WERI-Rb-1 (cell line): ENCODE measurements at regions not wholly inside any gene's neighbourhood (a gene's known extent, or its start where the extent isn't known, plus 50 kb on each side); places are given as distances from the start of the nearest gene placed in this dataset.
"Not testable (repeated sequence)": the region's sequence is repeated elsewhere in the genome, so short reads cannot be mapped to it uniquely, and the experiment has no call there.

Experiments
- DNase-seq: peaks from one replicate; pipeline ENCODE4 v3.0.0-alpha.2; 2020
- H3K27ac ChIP-seq: fragments of 250-450 bp; sonication (Bioruptor Pico); 2 replicates; pipeline ENCODE4 v1.5.1; 2020; ENCODE audit warnings: mild to moderate bottlenecking, moderate library complexity
- H3K27me3 ChIP-seq: fragments of 250-450 bp; sonication (Bioruptor Pico); 2 replicates; pipeline ENCODE4 v1.5.1; 2021; ENCODE audit warnings: mild to moderate bottlenecking, low read depth, moderate library complexity; ENCODE audit not compliant: insufficient read depth, severe bottlenecking
- H3K36me3 ChIP-seq: fragments of 250-450 bp; sonication (Bioruptor Pico); 2 replicates; pipeline ENCODE4 v1.5.1; 2020; ENCODE audit warnings: mild to moderate bottlenecking, moderate library complexity
- H3K4me3 ChIP-seq: 2 replicates; pipeline ENCODE4 v1.5.1; 2011; ENCODE audit warnings: low read depth, mild to moderate bottlenecking, control low read depth, low read length
- H3K9me3 ChIP-seq: fragments of 250-450 bp; sonication (Bioruptor Pico); 2 replicates; pipeline ENCODE4 v1.5.1; 2021; ENCODE audit warnings: mild to moderate bottlenecking, moderate library complexity; ENCODE audit not compliant: severe bottlenecking
- TF ChIP-seq, protein P1 (sequence below): IDR thresholded peaks from 2 replicates; pipeline ENCODE4 v1.5.1; 2011; ENCODE audit warnings: low read depth, mild to moderate bottlenecking, control low read depth, inconsistent platforms, low read length

- Histone ChIP-seq H3K4me3 (no peak overlapping the region), H3K27ac (no peak overlapping the region)
Observed at GRCh38 chr12:111122458-111122878, 202.1 kb upstream of the MYL2 start.

GRCh38 chr12:111121840-111122239 is 201.5 kb upstream of the MYL2 start:
- TF ChIP-seq, protein P1, sequence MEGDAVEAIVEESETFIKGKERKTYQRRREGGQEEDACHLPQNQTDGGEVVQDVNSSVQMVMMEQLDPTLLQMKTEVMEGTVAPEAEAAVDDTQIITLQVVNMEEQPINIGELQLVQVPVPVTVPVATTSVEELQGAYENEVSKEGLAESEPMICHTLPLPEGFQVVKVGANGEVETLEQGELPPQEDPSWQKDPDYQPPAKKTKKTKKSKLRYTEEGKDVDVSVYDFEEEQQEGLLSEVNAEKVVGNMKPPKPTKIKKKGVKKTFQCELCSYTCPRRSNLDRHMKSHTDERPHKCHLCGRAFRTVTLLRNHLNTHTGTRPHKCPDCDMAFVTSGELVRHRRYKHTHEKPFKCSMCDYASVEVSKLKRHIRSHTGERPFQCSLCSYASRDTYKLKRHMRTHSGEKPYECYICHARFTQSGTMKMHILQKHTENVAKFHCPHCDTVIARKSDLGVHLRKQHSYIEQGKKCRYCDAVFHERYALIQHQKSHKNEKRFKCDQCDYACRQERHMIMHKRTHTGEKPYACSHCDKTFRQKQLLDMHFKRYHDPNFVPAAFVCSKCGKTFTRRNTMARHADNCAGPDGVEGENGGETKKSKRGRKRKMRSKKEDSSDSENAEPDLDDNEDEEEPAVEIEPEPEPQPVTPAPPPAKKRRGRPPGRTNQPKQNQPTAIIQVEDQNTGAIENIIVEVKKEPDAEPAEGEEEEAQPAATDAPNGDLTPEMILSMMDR, result peak; percentile 43
- DNase-seq, result peak; percentile 52
- Histone ChIP-seq H3K27ac (no peak overlapping the region; the same call in 1 of the 2 replicates), H3K4me3 (no peak overlapping the region), H3K36me3 (no peaks in the 10 kb centered on the region), H3K27me3 (no peaks in the 10 kb centered on the region), H3K9me3 (peaks cover 3% of the 10 kb centered on the region)

More at GRCh38 chr12:111122458-111122878, 202.1 kb upstream of the MYL2 start:
- no peak for DNase-seq
- Histone ChIP-seq H3K36me3 (no peaks in the 10 kb centered on the region), H3K27me3 (no peaks in the 10 kb centered on the region), H3K9me3 (peaks cover 3% of the 10 kb centered on the region)
- TF ChIP-seq, protein P1, result no peak

DNA sequence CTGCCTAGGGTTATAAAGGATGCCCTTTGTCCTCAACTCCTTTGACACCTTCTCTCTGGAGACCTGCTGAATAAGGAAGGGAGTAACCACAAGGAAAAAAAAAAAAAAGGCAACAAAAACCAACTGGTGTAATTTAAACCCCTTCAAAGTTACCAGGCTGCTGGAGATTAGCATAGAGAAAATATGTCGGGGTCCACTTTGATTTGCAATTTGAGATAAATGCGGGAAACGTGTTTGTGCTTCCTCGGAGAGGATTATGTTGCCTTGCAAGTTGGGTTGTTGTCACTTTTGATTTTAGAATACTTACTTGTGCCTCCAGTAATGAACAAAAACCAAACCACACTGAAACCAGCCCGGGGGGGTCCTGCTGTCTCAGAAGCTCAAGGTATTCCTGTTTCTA is 200.2 kb upstream of the MYL2 start:
- H3K36me3 ChIP-seq, result no peaks in the 10 kb centered on the region
- TF ChIP-seq, protein P1, result no peak
- no peak overlapping the region for H3K27ac ChIP-seq
- H3K9me3 ChIP-seq, result peaks cover 3% of the 10 kb centered on the region
- H3K4me3 ChIP-seq, result no peak overlapping the region
- H3K27me3 ChIP-seq, result no peaks in the 10 kb centered on the region
- no peak for DNase-seq

- Histone ChIP-seq H3K4me3 (no peak overlapping the region), H3K27me3 (no peaks in the 10 kb centered on the region), H3K27ac (no peak overlapping the region), H3K9me3 (no peaks in the 10 kb centered on the region), H3K36me3 (no peaks in the 10 kb centered on the region)
- no peak for DNase-seq
- TF ChIP-seq, protein P1, result no peak
Observed at GRCh38 chr12:111117017-111117416, 196.6 kb upstream of the MYL2 start.

- DNase-seq, H3K27me3 ChIP-seq, H3K9me3 ChIP-seq, H3K27ac ChIP-seq, H3K36me3 ChIP-seq, H3K4me3 ChIP-seq: not testable (repeated sequence)
Observed at GRCh38 chr12:111113313-111113712, 192.9 kb upstream of the MYL2 start.

GRCh38 chr12:111112311-111113098 is 192.1 kb upstream of the MYL2 start:
- Histone ChIP-seq H3K4me3 (no peak overlapping the region), H3K36me3 (no peaks in the 10 kb centered on the region), H3K27ac (no peak overlapping the region), H3K9me3 (no peaks in the 10 kb centered on the region), H3K27me3 (no peaks in the 10 kb centered on the region)
- no peak for DNase-seq
- TF ChIP-seq, protein P1, result no peak
